GM18907 (cell line): ENCODE measurements at regions not wholly inside any gene's neighbourhood (a gene's known extent, or its start where the extent isn't known, plus 50 kb on each side); places are given as distances from the start of the nearest gene placed in this dataset.
"Not testable (repeated sequence)": the region's sequence is repeated elsewhere in the genome, so short reads cannot be mapped to it uniquely, and the experiment has no call there.

Source experiments
- ATAC-seq: cut with Tn5 transposase; IDR thresholded peaks from one replicate; pipeline ENCODE4 v1.9.1; 2021; ENCODE audit warnings: mild to moderate bottlenecking, moderate library complexity; ENCODE audit not compliant: unreplicated experiment

DNA sequence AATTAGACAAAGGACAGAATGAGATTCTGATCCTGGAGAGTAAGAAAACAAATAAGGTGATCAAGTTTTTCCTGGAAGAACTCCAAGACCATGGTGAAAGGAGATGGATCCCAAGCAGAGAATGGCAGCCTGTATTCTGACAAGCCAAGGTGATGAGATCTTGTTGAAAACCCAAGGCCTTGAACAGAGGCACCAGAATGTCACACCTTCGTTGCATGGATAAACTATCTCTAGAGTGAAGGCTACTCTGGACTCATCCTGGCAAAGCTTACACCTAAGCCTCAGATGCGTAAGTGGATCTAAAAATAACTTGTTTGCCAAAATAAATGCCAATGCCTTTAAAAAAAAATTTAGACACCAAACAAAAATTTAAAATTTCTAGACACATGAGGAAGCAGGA is 605.9 kb downstream of the ETNK1 start:
- no peak for ATAC-seq

DNA sequence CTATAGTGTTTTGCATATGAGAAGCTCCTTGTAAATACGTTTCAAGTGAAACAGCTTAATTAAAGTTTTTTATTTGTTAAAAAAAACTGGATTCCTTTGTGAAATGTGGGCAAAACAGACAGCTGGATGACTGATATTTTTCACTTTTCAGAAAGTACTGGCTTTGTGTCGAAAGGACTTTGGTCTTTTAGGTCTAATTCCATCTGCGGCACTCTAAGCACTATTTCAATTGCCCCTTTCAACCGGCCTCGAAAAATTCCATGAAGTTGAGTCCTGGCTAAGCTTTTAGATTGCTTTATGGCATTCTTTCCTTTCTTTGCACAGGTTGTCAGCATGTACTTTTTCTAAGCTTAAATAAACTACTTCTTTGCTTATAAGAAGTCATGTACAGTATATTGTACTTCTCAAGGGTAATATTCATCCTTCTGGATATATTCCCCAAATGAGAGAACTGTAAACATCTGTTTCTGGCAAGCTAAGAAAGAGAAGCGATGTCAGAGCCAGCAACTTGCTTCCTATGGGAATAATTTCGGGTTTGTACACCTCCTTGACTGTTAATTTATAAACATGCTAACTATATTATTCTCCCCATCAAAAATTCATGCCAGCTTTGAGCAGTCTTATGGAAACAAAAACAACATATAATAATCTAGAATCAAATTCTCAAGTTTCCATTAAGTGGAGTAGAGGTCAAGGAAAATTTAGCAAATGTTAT is 611.3 kb downstream of the ETNK1 start:
- no peak for ATAC-seq

DNA sequence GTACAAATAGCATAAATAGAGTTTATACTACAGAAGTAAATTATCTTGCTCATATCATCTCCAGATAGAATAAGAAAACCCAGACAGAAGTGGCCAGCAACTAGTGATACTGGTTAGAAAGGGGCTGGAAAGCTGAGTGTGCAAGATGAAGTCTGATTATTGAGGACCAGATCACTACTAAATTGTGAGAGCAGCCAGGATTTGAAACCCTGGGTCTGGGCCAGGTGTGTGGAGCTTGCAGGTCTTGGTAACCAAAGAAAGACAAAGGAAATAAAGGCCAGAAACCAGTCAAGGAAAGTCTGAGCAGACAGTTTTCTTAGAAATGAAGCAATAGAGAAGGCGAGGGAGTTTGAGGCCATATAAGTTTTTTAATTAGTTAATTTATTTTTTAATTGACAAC is 611.8 kb downstream of the ETNK1 start:
- ATAC-seq: no peak

DNA sequence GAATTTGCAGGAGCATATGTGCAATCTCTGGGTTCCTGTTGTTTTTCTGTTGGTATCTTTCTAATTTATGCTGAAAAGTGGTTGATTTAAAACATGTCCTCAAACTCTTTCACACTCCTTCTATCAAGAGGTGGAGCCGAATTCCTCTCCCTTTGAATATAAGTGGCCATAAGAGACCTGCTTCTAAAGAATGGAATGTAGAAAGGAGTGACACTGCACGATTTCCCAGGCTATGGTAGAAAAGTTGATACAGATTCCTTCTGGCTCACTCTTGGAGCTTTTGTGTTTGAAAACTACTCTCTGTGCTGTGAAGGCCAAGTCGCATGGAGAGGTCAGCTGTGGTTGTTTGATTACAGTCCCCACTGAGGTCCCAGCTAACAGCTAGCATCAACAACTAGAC is 613.2 kb downstream of the ETNK1 start:
- ATAC-seq: no peak

DNA sequence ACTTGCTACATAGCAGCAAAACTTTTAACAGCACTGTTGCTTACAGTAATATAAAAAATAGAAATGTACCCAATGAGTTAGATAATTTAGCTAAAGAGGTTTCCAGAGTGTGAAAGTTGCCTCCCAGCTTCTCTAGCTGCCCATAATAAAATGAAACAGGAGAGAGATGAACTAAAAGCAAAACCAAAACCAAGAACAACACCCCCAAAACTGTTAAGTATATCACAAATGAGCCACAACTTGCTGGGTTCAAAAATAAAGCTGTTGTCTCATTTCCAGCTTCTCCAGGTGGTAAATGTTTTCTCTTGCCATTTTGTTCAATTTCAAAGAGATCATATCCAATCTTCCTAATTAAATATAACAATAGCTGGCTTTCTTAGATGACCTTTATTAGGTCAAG is 614.0 kb downstream of the ETNK1 start:
- ATAC-seq: no peak

DNA sequence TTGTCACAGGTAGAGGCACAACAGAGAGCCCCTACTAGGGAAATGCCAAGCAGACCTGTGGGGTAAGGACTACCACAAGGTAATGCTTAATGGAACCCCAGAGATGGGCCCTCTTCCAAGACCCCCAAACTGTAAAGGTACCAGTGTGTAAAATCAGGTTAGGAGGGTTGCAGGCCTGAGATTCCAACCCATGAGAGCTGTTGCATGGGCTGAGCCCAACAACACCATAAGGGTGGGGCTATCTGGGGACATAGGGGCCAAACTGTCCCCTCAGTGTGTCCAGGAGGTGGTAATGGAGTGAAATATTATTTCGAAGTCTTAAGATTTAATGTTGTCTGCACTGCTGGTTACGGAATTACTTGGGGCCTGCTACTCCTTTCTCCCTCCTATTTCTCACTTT is 620.2 kb downstream of the ETNK1 start:
- no peak for ATAC-seq

DNA sequence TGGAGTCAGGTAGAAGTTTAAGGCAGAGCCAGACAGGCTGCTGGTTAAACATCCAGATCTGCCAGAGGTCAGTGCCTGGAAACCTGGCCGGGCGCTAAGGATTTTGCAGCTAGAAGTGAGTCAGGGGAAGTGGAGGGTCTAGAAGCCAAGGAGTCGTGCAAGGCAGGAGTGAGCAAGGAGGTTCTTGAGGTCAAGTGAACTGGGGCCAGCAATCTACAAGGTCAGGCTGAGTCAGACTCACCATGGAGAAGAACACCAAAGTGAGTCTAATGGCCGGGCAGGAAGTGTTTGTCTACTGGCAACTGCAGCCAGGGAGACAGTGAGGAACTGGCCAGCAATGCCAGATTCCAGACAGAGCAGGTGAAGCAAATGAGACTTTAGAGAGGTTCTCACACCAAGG is 628.2 kb downstream of the ETNK1 start:
- no peak for ATAC-seq

DNA sequence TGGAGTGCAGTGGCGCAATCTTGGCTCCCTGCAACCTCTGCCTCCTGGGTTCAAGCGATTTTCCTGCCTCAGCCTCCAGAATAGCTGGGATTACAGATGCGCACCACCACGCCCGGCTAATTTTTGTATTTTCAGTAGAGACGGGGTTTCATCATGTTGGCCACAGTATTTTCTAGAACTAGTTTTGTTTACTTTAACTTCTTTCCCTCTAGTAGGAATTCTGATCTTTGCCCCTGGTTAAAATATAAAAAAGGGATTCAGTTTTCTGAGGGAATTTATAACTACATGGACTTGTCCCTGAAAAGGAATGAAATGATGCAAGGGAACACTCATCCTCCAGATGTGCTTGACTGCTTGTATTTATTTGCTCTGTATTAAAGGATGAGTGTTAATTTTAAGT is 628.9 kb downstream of the ETNK1 start:
- not testable (repeated sequence) for ATAC-seq

DNA sequence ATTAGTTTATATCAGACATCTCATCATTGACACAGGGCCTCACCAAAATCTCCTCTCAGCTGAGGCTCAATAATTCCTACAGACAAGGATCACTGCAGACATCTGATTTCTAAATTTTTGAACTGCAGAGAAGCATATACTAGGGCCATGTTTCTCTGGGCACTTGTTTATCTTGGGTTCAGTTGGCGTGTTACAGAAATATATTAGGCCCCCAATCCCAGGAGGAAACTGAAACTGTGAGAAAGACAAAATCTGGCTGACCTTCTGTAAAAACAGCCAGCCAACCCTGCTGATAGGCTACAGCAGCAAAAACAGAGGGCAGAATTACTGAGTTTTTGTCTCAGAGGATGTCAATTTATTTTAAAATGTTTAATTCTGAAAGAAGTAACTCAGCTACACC is 634.6 kb downstream of the ETNK1 start:
- ATAC-seq: no peak

DNA sequence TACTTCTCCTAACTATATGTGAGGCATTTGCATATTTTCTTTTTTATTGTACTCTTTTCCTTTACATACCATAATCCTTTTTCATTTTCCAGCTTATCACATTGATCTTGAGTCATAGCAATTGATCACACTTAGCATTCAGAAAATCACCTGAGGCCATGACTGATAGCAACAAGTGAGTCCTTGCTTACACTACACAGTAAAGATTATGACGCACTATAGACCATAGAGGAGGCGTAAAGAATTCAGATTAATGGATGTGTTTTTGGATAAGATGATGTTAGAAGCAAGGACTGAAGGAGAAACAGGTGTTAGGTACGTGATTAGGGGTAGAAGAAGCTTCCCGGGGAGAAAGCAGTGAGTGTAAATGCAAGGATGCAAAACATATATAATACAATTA is 637.7 kb downstream of the ETNK1 start:
- ATAC-seq: no peak

DNA sequence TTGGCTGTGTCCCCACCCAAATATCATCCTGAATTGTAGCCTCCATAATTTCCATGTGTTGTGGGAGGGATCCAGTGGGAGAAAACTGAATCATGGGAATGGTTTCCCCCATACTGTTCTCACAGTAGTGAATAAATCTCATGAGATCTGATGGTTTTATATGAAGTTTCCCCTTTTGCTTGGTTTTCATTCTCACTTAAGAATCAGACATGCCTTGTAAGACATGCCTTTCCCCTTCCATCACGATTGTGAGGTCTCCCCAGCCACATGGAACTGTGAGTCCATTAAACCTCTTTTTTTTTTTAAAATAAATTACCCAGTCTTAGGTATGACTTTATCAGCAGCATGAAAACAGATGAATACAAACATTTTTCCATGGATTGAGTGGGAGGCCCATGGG is 652.9 kb downstream of the ETNK1 start:
- no peak for ATAC-seq

DNA sequence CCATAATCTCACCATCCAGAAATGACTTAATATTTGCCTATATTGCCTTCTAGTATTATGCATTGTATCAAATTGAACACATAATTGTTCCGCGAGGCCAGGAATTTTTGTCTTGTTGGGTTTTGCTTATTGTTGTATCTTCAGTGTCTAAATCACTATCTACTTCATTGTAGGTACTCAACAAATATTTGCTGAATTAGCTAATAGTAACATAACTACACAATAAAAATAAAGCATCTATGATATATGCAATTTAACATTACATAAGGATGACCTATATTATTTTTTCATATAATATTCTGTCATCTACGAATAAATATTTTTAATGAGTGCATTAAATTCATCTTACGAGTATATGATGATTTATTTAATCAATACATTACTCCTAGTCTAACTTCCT is 656.3 kb downstream of the ETNK1 start:
- no peak for ATAC-seq

DNA sequence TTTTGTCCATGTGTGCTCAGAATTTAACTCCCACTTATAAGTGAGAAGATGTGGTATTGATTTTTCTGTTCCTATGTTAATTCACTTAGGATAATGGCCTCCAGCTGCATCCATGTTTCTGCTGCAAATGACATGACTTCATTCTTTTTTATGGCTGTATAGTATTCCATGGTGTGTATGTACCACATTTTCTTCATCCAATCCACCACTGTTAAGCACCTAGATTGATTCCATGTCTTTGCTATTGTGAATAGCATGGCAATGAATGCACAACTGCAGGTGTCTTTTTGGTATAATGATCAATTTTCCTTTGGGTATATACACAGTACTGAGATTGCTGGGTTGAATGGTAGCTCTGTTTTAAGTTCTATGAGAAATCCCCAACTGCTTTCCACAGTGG is 657.7 kb downstream of the ETNK1 start:
- no peak for ATAC-seq

DNA sequence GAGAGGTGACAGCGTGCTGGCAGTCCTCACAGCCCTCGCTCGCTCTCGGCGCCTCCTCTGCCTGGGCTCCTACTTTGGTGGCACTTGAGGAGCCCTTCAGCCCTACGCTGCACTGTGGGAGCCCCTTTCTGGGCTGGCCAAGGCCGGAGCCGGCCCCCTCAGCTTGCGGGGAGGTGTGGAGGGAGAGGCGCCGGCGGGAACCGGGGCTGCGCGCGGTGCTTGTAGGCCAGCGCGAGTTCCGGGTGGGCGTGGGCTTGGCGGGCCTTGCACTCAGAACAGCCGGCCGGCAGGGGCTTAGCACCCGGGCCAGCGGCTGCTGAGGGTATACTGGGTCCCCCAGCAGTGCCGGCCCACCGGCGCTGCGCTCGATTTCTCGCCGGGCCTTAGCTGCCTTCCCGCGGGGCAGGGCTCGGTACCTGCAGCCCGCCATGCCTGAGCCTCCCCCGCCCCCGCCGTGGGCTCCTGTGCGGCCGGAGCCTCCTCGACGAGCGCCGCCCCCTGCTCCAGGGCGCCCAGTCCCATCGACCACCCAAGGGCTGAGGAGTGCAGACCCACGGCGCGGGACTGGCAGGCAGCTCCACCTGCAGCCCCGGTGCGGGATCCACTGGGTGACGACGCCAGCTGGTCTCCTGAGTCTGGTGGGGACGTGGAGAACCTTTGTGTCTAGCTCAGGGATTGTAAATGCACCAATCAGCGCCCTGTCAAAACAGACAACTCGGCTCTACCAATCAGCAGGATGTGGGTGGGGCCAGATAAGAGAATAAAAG is 661.0 kb downstream of the ETNK1 start:
- not testable (repeated sequence) for ATAC-seq

DNA sequence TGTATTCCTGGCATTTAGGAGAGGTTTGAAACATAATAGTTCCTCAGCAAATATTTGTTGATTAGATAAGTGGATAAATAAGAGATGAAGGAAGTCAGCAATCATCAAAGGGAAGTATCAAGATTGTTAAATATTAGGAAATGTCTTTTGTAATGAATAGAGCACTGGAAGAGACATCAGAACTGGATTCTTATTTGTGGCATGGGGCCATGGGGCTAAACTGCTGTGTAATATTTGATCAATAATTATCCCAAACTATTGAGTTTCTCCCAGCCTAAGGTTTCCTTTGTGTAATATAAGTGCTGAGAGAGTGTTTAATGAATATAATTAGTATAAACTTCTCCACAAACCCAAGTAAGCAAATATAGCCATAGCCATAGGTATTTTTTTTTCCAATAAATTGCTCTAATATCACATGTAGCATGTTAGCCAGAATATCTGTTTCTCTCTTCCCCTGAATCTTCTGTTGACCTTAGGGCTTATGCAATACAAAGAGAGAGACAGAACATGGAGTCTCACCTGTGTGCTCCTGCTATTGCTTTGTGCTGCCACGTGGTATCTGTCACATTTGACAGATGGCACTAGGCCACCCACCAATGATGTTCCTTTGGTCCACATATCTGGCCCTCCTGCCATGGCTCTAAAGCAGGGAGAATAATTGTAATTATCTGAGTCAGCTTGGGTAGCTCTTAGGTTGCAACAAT is 658.7 kb downstream of the SOX5 start:
- no peak for ATAC-seq

DNA sequence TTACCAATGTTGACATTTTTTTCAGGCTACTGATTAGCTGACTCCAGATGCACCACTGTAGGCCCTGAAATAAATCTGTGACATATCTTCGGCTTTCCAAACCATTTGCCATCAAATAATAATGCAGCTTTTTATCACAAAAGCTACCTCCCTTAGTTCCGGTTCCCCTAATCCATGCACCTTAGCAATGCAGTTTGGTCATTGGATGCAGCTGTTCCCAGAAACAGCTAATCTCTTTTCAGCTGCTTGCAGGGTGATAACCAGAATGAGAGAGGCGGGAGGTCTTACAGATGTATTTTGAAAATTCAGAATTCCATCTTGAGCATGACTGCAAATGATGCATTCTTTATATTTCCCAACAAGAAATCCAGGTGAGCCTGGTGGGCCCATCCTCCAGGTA is 646.2 kb downstream of the SOX5 start:
- ATAC-seq: no peak

DNA sequence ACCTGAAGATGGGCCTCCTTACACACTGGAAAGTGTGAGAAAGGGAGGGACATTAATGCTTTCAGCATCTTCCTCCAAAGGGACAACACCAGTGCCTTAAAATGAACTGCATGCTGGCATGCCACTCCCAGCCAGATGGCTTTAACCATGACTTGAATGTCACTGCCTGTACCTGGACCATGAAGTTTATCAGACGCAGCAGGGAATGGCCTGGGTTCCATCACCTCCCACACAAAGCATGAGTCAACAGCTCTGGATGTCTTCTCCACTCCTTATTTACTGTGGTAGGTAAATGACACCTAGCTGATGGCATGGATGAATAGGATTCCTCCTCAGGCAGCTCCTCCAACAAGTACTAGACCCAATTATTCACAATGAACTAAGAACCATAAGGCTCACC is 645.6 kb downstream of the SOX5 start:
- ATAC-seq: no peak

DNA sequence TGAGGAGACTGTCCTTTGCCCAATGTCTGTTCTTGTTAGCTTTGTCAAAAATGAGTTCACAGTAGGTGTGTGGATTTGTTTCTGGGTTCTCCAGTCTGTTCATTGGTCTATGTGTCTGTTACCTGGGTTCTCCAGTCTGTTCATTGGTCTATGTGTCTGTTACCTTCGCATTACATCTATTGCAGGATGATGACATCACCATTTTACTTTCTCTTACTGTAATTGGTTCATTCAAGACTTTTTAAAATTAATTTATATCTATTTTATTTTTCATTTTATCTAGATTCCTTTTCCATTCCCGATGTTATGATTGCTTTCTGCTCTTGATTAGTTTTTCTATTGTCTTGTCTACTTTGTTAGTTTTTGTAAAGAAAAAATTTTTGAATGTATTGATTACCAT is 615.5 kb downstream of the SOX5 start:
- ATAC-seq: no peak

DNA sequence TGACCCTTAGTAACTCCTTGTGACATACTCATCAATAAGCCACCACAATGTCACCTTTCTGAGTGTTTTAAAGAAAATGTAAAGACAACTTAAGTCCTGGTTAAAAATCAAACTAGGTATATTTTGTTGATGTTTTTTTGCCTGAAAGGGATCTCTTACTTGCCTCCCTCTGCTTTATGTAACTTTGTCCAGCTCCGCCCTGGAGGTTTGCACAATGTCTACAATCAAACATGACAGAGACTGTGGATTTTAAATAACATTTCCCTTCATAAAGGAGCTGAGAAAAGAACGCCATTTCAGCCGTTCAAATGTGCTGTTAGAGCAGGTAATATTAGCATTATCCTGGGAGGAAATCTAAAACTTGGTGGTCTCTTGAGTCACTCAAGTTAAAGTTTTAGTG is 613.9 kb downstream of the SOX5 start:
- ATAC-seq: no peak

DNA sequence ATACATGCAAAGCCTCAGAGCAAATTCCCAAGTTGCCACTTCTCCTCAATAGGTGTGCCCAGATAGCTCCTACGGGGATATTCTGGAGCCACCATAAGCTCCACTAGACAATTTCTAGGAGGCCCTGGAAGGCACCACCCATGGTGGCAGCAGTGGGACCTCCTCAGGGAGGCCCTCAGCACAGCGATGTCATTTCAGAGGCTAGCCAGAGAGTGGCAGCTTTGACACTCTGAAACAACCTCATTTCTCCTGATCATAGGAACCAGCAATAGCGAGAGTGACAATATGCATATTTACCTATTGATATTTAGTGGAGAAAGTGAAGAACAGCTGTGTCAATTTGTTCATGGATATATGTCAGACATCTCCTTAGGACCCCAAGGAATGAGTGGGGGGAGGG is 612.3 kb downstream of the SOX5 start:
- ATAC-seq: no peak

DNA sequence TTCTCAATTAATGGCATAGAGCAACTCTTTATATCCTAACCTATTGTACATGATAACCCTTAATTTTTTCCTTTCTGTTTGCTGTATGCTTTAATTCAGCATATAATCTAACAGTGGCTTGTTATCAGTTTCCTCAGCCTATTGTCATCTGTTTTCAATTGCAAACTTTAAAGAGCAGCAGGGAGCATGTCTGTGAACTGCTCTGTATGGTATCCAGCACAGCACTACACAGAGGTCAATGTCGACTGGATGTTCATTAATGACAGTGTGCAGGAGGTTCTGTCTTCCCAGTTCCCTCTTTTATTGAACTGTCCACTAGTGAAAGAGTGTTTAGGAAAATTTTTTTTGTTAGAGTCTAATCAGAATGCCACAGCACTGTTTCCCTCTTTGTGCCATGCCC is 609.1 kb downstream of the SOX5 start:
- ATAC-seq: no peak

DNA sequence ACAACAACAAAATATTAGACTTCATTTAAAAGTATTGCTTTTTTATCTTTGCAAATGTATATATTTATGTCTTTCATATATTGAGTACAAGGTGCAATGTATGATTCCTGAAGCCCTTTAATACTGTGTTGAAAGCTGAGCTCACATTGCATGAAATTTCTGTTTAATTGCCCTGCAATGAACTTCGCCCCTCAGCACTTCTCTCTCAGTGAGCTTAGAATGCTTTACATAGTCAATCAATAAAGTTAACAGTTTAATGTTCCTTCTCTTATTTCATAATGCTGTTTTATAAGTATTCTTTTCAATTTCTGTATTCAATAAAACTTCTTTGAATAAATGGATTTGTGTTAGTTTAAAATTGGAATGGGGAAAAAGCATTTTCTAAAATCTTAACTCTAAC is 607.1 kb downstream of the SOX5 start:
- ATAC-seq: no peak
